GM04504 (cell line): ENCODE measurements at regions not wholly inside any gene's neighbourhood (a gene's known extent, or its start where the extent isn't known, plus 50 kb on each side); places are given as distances from the start of the nearest gene placed in this dataset.
A peak's percentile ranks its signal among the peaks of the same experiment; 100 is the strongest.
"Not testable (repeated sequence)": the region's sequence is repeated elsewhere in the genome, so short reads cannot be mapped to it uniquely, and the experiment has no call there.

ENCODE experiments used
- DNase-seq: peaks from one replicate; pipeline ENCODE4 v3.0.0-alpha.2; 2012; ENCODE audit warnings: low read depth

GRCh38 chr6:16947375-16948015 lies 154.4 kb upstream of the STMND1 start:
- DNase-seq, result peak; percentile 99

DNA sequence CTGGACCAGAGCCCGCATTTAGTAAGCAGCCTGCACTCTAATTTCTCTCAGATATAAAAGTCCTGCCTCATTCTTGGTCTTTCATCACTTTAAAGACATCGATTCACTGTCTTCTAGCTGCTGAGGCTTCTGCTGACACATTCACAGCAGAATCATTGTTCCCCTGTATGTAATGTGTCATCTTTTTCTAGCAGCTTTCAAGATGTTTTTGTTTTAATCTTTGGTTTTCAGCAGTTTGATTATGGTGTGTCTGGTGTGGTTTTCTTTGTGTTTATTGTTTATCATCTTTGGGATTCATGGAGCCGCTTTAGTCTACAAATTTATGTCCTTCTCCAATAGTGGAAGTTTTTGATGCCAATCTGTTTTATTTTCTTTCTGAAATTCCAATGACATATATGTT lies 157.3 kb upstream of the STMND1 start:
- DNase-seq, result no peak

GRCh38 chr6:16939839-16940238 lies 162.0 kb upstream of the STMND1 start:
- no peak for DNase-seq

DNA sequence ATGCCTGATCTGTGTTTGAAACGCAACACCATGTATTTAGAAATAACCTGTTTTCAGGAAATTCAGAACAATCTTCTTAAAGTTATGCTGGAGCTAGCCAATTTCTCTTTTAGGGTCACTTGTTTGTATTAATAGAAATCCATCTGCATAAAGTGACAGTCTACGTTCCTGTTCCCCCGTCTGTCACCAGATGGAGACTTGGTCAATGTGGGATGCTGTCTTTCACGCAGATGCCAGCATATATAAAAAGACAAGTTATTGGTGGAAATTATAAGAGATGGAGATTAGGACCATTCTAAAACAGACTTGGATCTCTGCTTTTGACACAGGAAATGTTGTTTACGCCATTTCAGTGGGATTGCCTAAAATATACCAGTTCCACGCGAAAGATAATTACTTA lies 162.5 kb upstream of the STMND1 start:
- no peak for DNase-seq

GRCh38 chr6:16936893-16937292 lies 165.0 kb upstream of the STMND1 start:
- no peak for DNase-seq

- DNase-seq, result no peak
Measured at GRCh38 chr6:16933961-16934360, 167.9 kb upstream of the STMND1 start.

- no peak for DNase-seq
Measured at GRCh38 chr6:16933532-16933931, 168.3 kb upstream of the STMND1 start.

GRCh38 chr6:16932920-16933319 lies 168.9 kb upstream of the STMND1 start:
- DNase-seq, result no peak

GRCh38 chr6:16931079-16931478 lies 169.8 kb upstream of the ATXN1 start:
- DNase-seq, result not testable (repeated sequence)

DNA sequence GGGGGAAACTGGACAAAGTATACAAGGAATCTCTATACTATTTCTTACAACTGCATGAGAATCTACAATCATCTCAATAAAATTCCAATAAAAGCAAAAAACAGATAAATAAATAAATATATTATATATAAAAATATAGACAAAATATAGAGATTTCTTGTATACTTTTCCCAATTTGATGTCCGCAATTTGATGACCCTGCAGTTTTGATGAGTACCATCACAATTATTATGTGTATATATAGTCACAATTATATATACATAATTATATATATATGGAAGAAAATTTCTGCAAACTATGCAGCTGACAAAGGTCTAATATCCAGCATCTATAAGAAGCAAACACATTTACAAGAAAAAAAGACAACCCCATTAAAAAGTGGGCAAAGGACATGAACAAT lies 169.2 kb upstream of the ATXN1 start:
- DNase-seq, result no peak

DNA sequence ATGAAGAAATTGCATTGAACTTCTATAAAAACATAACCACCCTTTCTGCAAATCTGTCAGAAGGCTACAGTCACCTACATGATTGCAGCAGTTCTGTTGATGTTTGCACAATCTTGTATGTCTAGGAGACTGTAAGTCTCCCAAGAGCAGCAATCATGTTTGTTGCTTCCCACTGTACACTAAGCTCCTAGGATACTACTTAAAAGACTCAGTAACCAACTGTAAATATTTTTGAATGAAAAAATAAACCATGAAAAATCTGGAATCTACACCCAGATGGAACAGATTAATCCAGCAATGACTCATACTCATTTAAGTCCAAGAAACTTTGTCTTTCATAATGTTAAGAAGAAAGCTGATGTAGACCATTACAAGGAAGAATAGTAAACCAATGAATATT lies 168.5 kb upstream of the ATXN1 start:
- peak; percentile 98 for DNase-seq

DNA sequence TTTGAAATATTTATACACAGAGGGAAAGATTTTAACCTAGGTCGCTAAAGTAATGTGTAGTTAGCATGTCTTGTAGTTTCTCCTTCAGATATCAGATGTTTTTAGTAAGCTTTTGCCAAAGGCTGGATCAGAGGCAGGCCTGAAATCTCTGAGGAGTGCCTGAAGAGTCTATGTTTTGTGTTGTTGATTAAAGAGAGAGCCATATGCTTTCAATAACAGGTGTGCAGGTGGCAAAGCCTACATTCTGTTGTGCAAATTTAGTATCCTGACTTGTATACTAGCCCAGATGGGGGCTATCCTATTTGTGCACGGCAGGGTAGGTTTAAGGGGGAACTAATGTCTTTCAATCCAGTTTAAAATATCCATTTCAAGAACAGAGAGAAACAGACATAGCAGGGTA lies 167.1 kb upstream of the ATXN1 start:
- no peak for DNase-seq

DNA sequence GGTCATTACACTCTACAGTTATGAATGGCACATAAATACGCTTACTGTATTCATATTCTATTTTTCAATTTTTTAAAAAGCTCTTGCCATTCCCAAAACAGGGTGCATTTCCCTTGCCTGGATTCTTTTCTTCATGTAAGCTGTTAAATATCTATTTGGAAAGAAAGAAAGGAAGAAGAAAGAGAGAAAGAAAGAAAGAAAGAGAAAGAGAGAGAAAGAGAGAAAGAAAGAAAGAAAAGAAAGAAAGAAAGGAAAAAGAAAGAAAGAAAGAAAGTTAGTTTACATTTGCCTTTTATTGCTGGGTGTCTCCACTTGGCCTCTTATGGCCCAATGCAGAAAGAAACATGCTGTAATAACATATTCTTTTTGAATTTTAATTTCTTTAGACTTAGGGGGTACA lies 165.9 kb upstream of the ATXN1 start:
- DNase-seq, result no peak

GRCh38 chr6:16925461-16925860 lies 164.2 kb upstream of the ATXN1 start:
- DNase-seq, result no peak

- no peak for DNase-seq
Measured at GRCh38 chr6:16922282-16922681, 161.0 kb upstream of the ATXN1 start.

DNA sequence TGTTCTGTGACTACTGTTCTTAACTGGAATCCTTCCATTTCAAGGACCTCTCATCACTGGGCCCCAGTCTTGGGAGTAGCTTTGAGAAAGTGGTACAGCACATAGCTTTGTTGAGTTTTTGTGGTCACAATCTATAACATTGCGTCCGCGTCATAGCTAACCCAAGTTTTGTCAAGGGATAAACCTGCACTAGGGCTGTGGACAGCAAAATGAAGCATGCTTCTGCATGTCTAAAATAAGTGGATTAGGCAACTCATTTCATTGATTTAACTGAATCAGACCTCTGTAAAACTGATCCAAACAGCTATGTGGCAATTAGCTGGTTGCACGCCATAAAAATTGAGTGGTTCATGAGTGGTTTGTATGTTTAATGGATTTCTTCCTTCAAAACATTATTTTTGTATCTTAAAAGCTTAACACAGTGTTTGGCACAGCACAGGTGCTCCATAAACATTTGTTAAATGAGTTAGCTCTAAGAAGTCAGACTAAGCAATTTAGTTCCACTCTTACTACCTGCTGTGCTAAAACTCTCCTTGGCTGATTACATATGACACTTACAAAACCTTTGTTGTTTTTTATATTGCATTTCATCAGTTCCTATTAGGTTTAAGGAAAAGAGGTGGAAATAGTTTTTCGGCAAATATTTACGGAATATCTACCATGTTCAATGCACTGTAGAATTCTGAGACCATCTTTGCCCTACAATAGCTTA lies 160.3 kb upstream of the ATXN1 start:
- DNase-seq, result no peak

DNA sequence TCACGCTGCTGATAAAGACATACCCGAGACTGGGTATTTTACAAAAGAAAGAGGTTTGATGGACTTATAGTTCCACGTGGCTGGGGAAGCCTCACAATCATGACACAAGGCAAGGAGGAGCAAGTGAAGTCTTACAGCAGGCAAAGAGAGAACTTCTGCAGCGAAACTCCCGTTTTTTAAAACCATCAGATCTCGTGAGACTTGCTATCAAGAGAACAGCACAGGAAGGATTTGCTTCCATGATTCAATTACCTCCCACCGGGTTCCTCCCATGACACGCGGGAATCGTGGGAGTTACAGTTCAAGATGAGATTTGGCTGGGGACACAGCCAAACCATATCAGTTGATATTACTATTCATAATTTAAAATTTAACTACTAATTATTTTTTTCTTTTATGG lies 157.3 kb upstream of the ATXN1 start:
- no peak for DNase-seq

DNA sequence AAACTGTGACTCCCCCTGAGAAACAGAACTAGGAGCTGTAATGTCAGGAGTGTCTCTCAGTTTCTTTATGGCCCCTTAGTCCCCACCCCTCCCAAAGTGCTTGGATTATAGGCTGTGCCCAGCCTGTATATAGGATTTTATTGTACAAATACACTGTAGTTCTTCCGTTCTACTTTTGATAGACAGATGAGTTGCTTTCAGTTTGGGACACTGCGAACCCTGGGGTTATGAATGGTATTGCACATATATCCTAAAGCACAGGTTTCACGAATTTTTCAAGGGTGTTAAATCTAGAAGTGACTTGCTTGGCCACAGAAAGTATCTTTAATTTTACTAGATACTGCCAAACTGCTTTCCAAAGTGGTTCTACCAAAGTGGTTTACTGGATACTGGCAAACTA lies 152.9 kb upstream of the ATXN1 start:
- DNase-seq, result no peak

GRCh38 chr6:16912756-16913155 lies 151.5 kb upstream of the ATXN1 start:
- DNase-seq, result no peak

DNA sequence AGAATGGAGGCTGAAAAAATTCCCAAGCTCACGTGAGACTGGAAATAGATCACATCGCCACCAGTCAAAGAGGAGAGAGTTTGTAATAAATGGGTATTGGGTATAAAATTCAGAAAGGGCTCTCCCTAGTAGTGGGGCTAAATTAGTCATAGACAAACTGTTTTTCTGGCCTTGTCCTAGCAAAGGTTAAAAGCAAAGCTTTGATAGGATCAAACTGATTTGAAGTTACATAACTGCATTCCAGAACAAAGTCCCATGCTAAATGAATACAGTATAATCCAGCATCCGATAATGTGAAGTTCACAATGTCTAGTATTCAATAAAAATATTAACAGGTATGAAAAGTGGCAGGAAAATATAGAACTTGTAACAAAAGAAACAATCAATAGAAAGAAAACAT lies 149.8 kb upstream of the ATXN1 start:
- DNase-seq, result no peak

- DNase-seq, result peak; percentile 62
Measured at GRCh38 chr6:16909658-16910360, 148.5 kb upstream of the ATXN1 start.

DNA sequence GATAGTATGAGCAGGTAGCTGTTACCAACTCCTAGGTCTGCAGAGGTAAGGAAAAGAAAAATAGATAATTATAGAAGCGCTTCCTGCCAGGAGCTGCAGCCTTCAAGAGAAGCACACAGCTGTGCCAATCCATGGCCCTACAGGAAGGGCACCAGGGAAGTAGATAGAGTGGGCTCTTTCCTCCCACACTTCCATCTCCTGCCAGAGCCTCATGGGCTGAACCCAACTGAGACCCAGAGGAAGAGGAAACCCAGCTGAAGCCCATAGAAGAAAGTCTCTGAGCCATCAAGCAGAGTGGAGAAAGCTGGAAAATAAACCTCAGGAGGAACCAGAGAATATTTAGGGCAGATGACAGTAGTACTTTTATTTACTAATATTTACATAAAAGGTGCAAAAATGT lies 146.7 kb upstream of the ATXN1 start:
- DNase-seq, result no peak

GRCh38 chr6:16904957-16905356 lies 143.7 kb upstream of the ATXN1 start:
- DNase-seq, result no peak
